Fibroblast of lung (primary cell): ENCODE measurements at regions not wholly inside any gene's neighbourhood (a gene's known extent, or its start where the extent isn't known, plus 50 kb on each side); places are given as distances from the start of the nearest gene placed in this dataset.

ENCODE experiments used
- CTCF ChIP-seq, 2 donors: IDR thresholded peaks in 1 of 2; conservative IDR thresholded peaks in 1 of 2; 1 replicate in 1 of 2; 2 replicates in 1 of 2; pipeline ENCODE4 v1.5.1; 2011 to 2012; ENCODE audit warnings: low read length in 2 of 2, control low read depth in 1 of 2, inconsistent platforms in 1 of 2, low read depth in 1 of 2, mild to moderate bottlenecking in 1 of 2
- EZH2 ChIP-seq: IDR thresholded peaks from 2 replicates; pipeline ENCODE4 v1.5.1; 2012; ENCODE audit warnings: low read length, control low read depth, mild to moderate bottlenecking; ENCODE audit errors: missing control alignments

DNA sequence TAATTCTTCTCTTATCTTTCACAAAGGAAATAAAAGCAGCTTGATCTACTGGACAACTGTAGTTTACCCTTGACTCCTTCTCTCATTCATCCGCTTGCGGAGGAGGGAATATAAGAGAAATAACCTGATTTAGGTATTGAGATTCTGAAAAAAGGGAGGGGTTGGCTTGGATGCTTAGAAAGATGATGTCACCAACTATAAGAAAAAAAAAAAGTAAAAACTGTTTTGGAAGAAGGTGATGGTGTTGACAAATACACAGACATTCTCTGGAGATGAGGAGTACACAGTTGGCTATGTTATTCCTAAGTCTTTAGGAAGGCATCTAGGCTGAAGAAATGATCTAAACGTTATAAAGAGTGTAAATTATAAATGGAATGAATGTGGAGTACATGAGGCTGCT is 103.3 kb downstream of the TMEM114 start:
- TF ChIP-seq EZH2 (no peak), CTCF (conservative IDR thresholded peaks at IDR 0.05 in 1 of 2, IDR thresholded peaks at IDR 0.05 in 1 of 2; ENCODE audit: low read depth in 1 of 2, low read length in 2 of 2) (no peak)
